Mononuclear cell (primary cell): ENCODE measurements at regions not wholly inside any gene's neighbourhood (a gene's known extent, or its start where the extent isn't known, plus 50 kb on each side); places are given as distances from the start of the nearest gene placed in this dataset.

ENCODE experiments used
- H3K27me3 ChIP-seq: 2 replicates; pipeline ENCODE4 v1.6.0; 2011; ENCODE audit warnings: low read length, control low read depth; ENCODE audit not compliant: insufficient read depth
- H3K4me1 ChIP-seq: 2 replicates; pipeline ENCODE4 v1.5.1; 2011; ENCODE audit warnings: mild to moderate bottlenecking, low read length, control low read depth; ENCODE audit not compliant: insufficient read depth
- H3K4me3 ChIP-seq: 2 replicates; pipeline ENCODE4 v1.5.1; 2011; ENCODE audit warnings: mild to moderate bottlenecking, low read length, moderate library complexity
- H3K9me3 ChIP-seq: 2 replicates; pipeline ENCODE4 v1.5.1; 2011; ENCODE audit warnings: low read depth, mild to moderate bottlenecking, control low read depth, low read length

GRCh38 chr21:38921511-38922251 is 116.0 kb downstream of the ETS2 start:
- Histone ChIP-seq H3K27me3 (no peaks in the 10 kb centered on the region), H3K9me3 (no peaks in the 10 kb centered on the region), H3K4me1 (peaks cover 26% of the 10 kb centered on the region), H3K4me3 (no peak overlapping the region)

- no peaks in the 10 kb centered on the region for H3K27me3 ChIP-seq
These were observed 115.1 kb downstream of the ETS2 start for GRCh38 chr21:38920631-38921398.

GRCh38 chr21:38918607-38919346 is 113.0 kb downstream of the ETS2 start:
- Histone ChIP-seq H3K27me3 (peaks cover 3% of the 10 kb centered on the region), H3K9me3 (no peaks in the 10 kb centered on the region), H3K4me1 (peaks cover 12% of the 10 kb centered on the region), H3K4me3 (no peak overlapping the region)

More at GRCh38 chr21:38920631-38921398, 115.1 kb downstream of the ETS2 start:
- H3K9me3 ChIP-seq: no peaks in the 10 kb centered on the region
- no peak overlapping the region for H3K4me3 ChIP-seq
- peaks cover 18% of the 10 kb centered on the region for H3K4me1 ChIP-seq

GRCh38 chr21:38917043-38917774 is 111.5 kb downstream of the ETS2 start:
- Histone ChIP-seq H3K4me1 (peaks cover 12% of the 10 kb centered on the region), H3K4me3 (no peak overlapping the region), H3K9me3 (no peaks in the 10 kb centered on the region), H3K27me3 (peaks cover 3% of the 10 kb centered on the region)

GRCh38 chr21:38916214-38916964 is 110.7 kb downstream of the ETS2 start:
- H3K9me3 ChIP-seq: no peaks in the 10 kb centered on the region
- H3K4me3 ChIP-seq: no peak overlapping the region
- peaks cover 3% of the 10 kb centered on the region for H3K27me3 ChIP-seq
- H3K4me1 ChIP-seq: peaks cover 12% of the 10 kb centered on the region

- Histone ChIP-seq H3K27me3 (peaks cover 3% of the 10 kb centered on the region), H3K9me3 (no peaks in the 10 kb centered on the region), H3K4me3 (no peak overlapping the region), H3K4me1 (peaks cover 12% of the 10 kb centered on the region)
These were observed 109.8 kb downstream of the ETS2 start for GRCh38 chr21:38915546-38915945.

GRCh38 chr21:38914528-38915293 is 109.0 kb downstream of the ETS2 start:
- peaks cover 12% of the 10 kb centered on the region for H3K4me1 ChIP-seq
- no peak overlapping the region for H3K4me3 ChIP-seq
- peaks cover 3% of the 10 kb centered on the region for H3K27me3 ChIP-seq
- H3K9me3 ChIP-seq: no peaks in the 10 kb centered on the region

- no peak overlapping the region for H3K4me3 ChIP-seq
- H3K4me1 ChIP-seq: peaks cover 12% of the 10 kb centered on the region
- H3K27me3 ChIP-seq: peaks cover 3% of the 10 kb centered on the region
- no peaks in the 10 kb centered on the region for H3K9me3 ChIP-seq
These were observed 108.3 kb downstream of the ETS2 start for GRCh38 chr21:38913893-38914527.

GRCh38 chr21:38913120-38913892 is 107.6 kb downstream of the ETS2 start:
- no peaks in the 10 kb centered on the region for H3K9me3 ChIP-seq
- peaks cover 3% of the 10 kb centered on the region for H3K27me3 ChIP-seq
- peaks cover 4% of the 10 kb centered on the region for H3K4me1 ChIP-seq
- H3K4me3 ChIP-seq: no peak overlapping the region

- Histone ChIP-seq H3K4me3 (no peak overlapping the region), H3K27me3 (peaks cover 3% of the 10 kb centered on the region), H3K9me3 (no peaks in the 10 kb centered on the region), H3K4me1 (no peaks in the 10 kb centered on the region)
These were observed 107.0 kb downstream of the ETS2 start for GRCh38 chr21:38912789-38913119.

GRCh38 chr21:38912102-38912629 is 106.4 kb downstream of the ETS2 start:
- H3K4me3 ChIP-seq: no peak overlapping the region
- H3K27me3 ChIP-seq: peaks cover 3% of the 10 kb centered on the region
- H3K9me3 ChIP-seq: no peaks in the 10 kb centered on the region
- no peaks in the 10 kb centered on the region for H3K4me1 ChIP-seq

- Histone ChIP-seq H3K4me1 (no peaks in the 10 kb centered on the region), H3K9me3 (no peaks in the 10 kb centered on the region), H3K27me3 (peaks cover 3% of the 10 kb centered on the region)
These were observed 105.9 kb downstream of the ETS2 start for GRCh38 chr21:38911484-38912101.

More at GRCh38 chr21:38911484-38912101, 105.9 kb downstream of the ETS2 start:
- no peak overlapping the region for H3K4me3 ChIP-seq
